NCI-H1417 treated with DMSO at 0.1 percent for 48 hours (cell line): ENCODE measurements at regions not wholly inside any gene's neighbourhood (a gene's known extent, or its start where the extent isn't known, plus 50 kb on each side); places are given as distances from the start of the nearest gene placed in this dataset.
"Not testable (repeated sequence)": the region's sequence is repeated elsewhere in the genome, so short reads cannot be mapped to it uniquely, and the experiment has no call there.

Experiments
- DNase-seq: peaks from one replicate; lab custom pipeline; 2025; lab: John Stamatoyannopoulos, UW

- no peak for DNase-seq
Observed at GRCh38 chr9:7739595-7739994, 60.0 kb downstream of the DMAC1 start.

GRCh38 chr9:7735311-7735710, 64.3 kb downstream of the DMAC1 start:
- no peak for DNase-seq

- no peak for DNase-seq
Observed at GRCh38 chr9:7730164-7730445, 69.5 kb downstream of the DMAC1 start.

- DNase-seq, result no peak
Observed at GRCh38 chr9:7729371-7730163, 70.0 kb downstream of the DMAC1 start.

GRCh38 chr9:7721291-7721690, 78.3 kb downstream of the DMAC1 start:
- no peak for DNase-seq

- not testable (repeated sequence) for DNase-seq
Observed at GRCh38 chr9:7713088-7713487, 86.5 kb downstream of the DMAC1 start.

GRCh38 chr9:7710686-7711085, 88.9 kb downstream of the DMAC1 start:
- DNase-seq, result no peak

- no peak for DNase-seq
Observed at GRCh38 chr9:7707934-7708333, 91.6 kb downstream of the DMAC1 start.

GRCh38 chr9:7704543-7704942, 95.0 kb downstream of the DMAC1 start:
- DNase-seq, result no peak

- DNase-seq, result no peak
Observed at GRCh38 chr9:7691909-7692308, 107.7 kb downstream of the DMAC1 start.

- no peak for DNase-seq
Observed at GRCh38 chr9:7690014-7690413, 109.6 kb downstream of the DMAC1 start.

GRCh38 chr9:7688626-7689025, 111.0 kb downstream of the DMAC1 start:
- no peak for DNase-seq

- no peak for DNase-seq
Observed at GRCh38 chr9:7676609-7677156, 122.9 kb downstream of the DMAC1 start.

- DNase-seq, result no peak
Observed at GRCh38 chr9:7671847-7672246, 127.7 kb downstream of the DMAC1 start.

- DNase-seq, result no peak
Observed at GRCh38 chr9:7668541-7668940, 131.0 kb downstream of the DMAC1 start.

GRCh38 chr9:7665874-7666273, 133.7 kb downstream of the DMAC1 start:
- no peak for DNase-seq

- DNase-seq, result no peak
Observed at GRCh38 chr9:7659766-7660165, 139.8 kb downstream of the DMAC1 start.

- no peak for DNase-seq
Observed at GRCh38 chr9:7656636-7657035, 142.9 kb downstream of the DMAC1 start.

- DNase-seq, result no peak
Observed at GRCh38 chr9:7653262-7653661, 146.3 kb downstream of the DMAC1 start.

- DNase-seq, result no peak
Observed at GRCh38 chr9:7640231-7640630, 159.3 kb downstream of the DMAC1 start.

GRCh38 chr9:7639471-7639870, 160.1 kb downstream of the DMAC1 start:
- no peak for DNase-seq

- no peak for DNase-seq
Observed at GRCh38 chr9:7636838-7637467, 162.6 kb downstream of the DMAC1 start.

GRCh38 chr9:7636309-7636708, 163.3 kb downstream of the DMAC1 start:
- no peak for DNase-seq

- DNase-seq, result not testable (repeated sequence)
Observed at GRCh38 chr9:7626571-7627029, 173.0 kb downstream of the DMAC1 start.
